ENCODE measurements at regions not wholly inside any gene's neighbourhood (a gene's known extent, or its start where the extent isn't known, plus 50 kb on each side); places are given as distances from the start of the nearest gene placed in this dataset.
A peak's percentile ranks its signal among the peaks of the same experiment; 100 is the strongest.

GRCh38 chr9:91488341-91488740 is 64.7 kb upstream of the NFIL3 start:
- TF ChIP-seq EZH2 (IDR thresholded peaks at IDR 0.05; ENCODE audit: low read depth), result no peak
- no peak for TF ChIP-seq CTCF (conservative IDR thresholded peaks at IDR 0.05)
- intact Hi-C loops (cut with micrococcal nuclease; ENCODE audit: unreplicated experiment), result no loop called here
- Histone ChIP-seq H3K4me3 (no peak overlapping the region), H3K36me3 (ENCODE audit: low read depth) (no peaks in the 10 kb centered on the region), H3K27ac (no peak overlapping the region), H4K20me1 (ENCODE audit: insufficient read depth) (no peaks in the 10 kb centered on the region), H3K9me2 (ENCODE audit: insufficient read depth) (no peaks in the 10 kb centered on the region), H2AFZ (no peak overlapping the region), H3K4me2 (no peak overlapping the region), H3F3A (ENCODE audit: insufficient read depth, low read depth) (no peaks in the 10 kb centered on the region), H3K79me2 (ENCODE audit: low read depth) (no peaks in the 10 kb centered on the region), H3K9me3 (ENCODE audit: insufficient read depth, low read depth) (no peaks in the 10 kb centered on the region), H3K4me1 (replicated peaks; ENCODE audit: insufficient read depth) (no peaks in the 10 kb centered on the region), H3K27me3 (ENCODE audit: insufficient read depth, low read depth) (no peaks in the 10 kb centered on the region)
- BruUV-seq (replicated peaks), result no TSS peak
- no peak for DNase-seq
- ChIA-PET CTCF (no interaction called here), POLR2A (ENCODE audit: unreplicated experiment) (no interaction called here)

GRCh38 chr9:91486699-91487497 is 63.3 kb upstream of the NFIL3 start:
- Histone ChIP-seq H3K79me2 (ENCODE audit: low read depth) (no peaks in the 10 kb centered on the region), H3K4me2 (no peak overlapping the region)

GRCh38 chr9:91485006-91485405 is 61.4 kb upstream of the NFIL3 start:
- H3K9me3 ChIP-seq (ENCODE audit: insufficient read depth, low read depth), result no peaks in the 10 kb centered on the region
- ChIA-PET POLR2A (ENCODE audit: unreplicated experiment) (no interaction called here), CTCF (no interaction called here)
- no peak overlapping the region for H3K27ac ChIP-seq
- no peaks in the 10 kb centered on the region for H3K9me2 ChIP-seq (ENCODE audit: insufficient read depth)
- no peak overlapping the region for H2AFZ ChIP-seq
- no peaks in the 10 kb centered on the region for H3K4me1 ChIP-seq (replicated peaks; ENCODE audit: insufficient read depth)
- H3F3A ChIP-seq (ENCODE audit: insufficient read depth, low read depth), result no peaks in the 10 kb centered on the region
- no peak for DNase-seq
- no peak overlapping the region for H3K4me2 ChIP-seq
- H3K79me2 ChIP-seq (ENCODE audit: low read depth), result no peaks in the 10 kb centered on the region
- TF ChIP-seq EZH2 (IDR thresholded peaks at IDR 0.05; ENCODE audit: low read depth) (no peak), CTCF (conservative IDR thresholded peaks at IDR 0.05) (no peak)
- H3K27me3 ChIP-seq (ENCODE audit: insufficient read depth, low read depth), result no peaks in the 10 kb centered on the region
- no peaks in the 10 kb centered on the region for H3K36me3 ChIP-seq (ENCODE audit: low read depth)
- H4K20me1 ChIP-seq (ENCODE audit: insufficient read depth), result no peaks in the 10 kb centered on the region
- no peak overlapping the region for H3K4me3 ChIP-seq
- no TSS peak for BruUV-seq (replicated peaks)
- intact Hi-C loops (cut with micrococcal nuclease; ENCODE audit: unreplicated experiment), result no loop called here

More at GRCh38 chr9:91486699-91487497, 63.3 kb upstream of the NFIL3 start:
- Histone ChIP-seq H3K9me2 (ENCODE audit: insufficient read depth) (no peaks in the 10 kb centered on the region), H3K9me3 (ENCODE audit: insufficient read depth, low read depth) (no peaks in the 10 kb centered on the region), H3F3A (ENCODE audit: insufficient read depth, low read depth) (no peaks in the 10 kb centered on the region), H3K4me3 (no peak overlapping the region), H3K36me3 (ENCODE audit: low read depth) (no peaks in the 10 kb centered on the region), H3K27me3 (ENCODE audit: insufficient read depth, low read depth) (no peaks in the 10 kb centered on the region), H3K27ac (no peak overlapping the region), H2AFZ (peak overlapping the region; percentile 48; the same call in 1 of the 2 replicates), H3K4me1 (replicated peaks; ENCODE audit: insufficient read depth) (no peaks in the 10 kb centered on the region), H4K20me1 (ENCODE audit: insufficient read depth) (no peaks in the 10 kb centered on the region)
- intact Hi-C loops (cut with micrococcal nuclease; ENCODE audit: unreplicated experiment), result no loop called here
- CTCF ChIA-PET, result no interaction called here
- no TSS peak for BruUV-seq (replicated peaks)
- POLR2A ChIA-PET (ENCODE audit: unreplicated experiment), result no interaction called here
- no peak for TF ChIP-seq CTCF (conservative IDR thresholded peaks at IDR 0.05)
- TF ChIP-seq EZH2 (IDR thresholded peaks at IDR 0.05; ENCODE audit: low read depth), result no peak
- DNase-seq, result no peak

Measured in PC-9 (cell line).